IPS DF 6.9 (cell line): ENCODE measurements at regions not wholly inside any gene's neighbourhood (a gene's known extent, or its start where the extent isn't known, plus 50 kb on each side); places are given as distances from the start of the nearest gene placed in this dataset.

Source experiments
- DNase-seq: peaks from one replicate; pipeline ENCODE4 v3.0.0-alpha.2; 2013; ENCODE audit warnings: low read depth, low spot score
- H3K27ac ChIP-seq: one replicate; pipeline ENCODE4 v1.5.1; 2013; ENCODE audit warnings: low read length, control low read depth
- H3K27me3 ChIP-seq: 2 replicates; pipeline ENCODE4 v1.6.1; 2013; ENCODE audit warnings: mild to moderate bottlenecking, low read length; ENCODE audit not compliant: control insufficient read depth, insufficient read depth
- H3K36me3 ChIP-seq: 2 replicates; pipeline ENCODE4 v1.6.1; 2013; ENCODE audit warnings: low read length; ENCODE audit not compliant: control insufficient read depth, insufficient read depth
- H3K4me1 ChIP-seq: 2 replicates; pipeline ENCODE4 v1.6.1; 2013; ENCODE audit warnings: low read length; ENCODE audit not compliant: control insufficient read depth, insufficient read depth
- H3K4me3 ChIP-seq: 2 replicates; pipeline ENCODE4 v1.5.1; 2013; ENCODE audit warnings: mild to moderate bottlenecking, low read length
- H3K9me3 ChIP-seq: 2 replicates; pipeline ENCODE4 v1.6.1; 2013; ENCODE audit warnings: low read length, inconsistent platforms; ENCODE audit not compliant: control insufficient read depth, insufficient read depth
- WGBS: extraction: QIAGEN DNeasy Blood & Tissue Kit; methylation state at CpG from one replicate; pipeline ENCODE4 v1.1.7; 2013; ENCODE audit warnings: mixed read lengths, missing lambda C conversion rate; ENCODE audit not compliant: insufficient read length, insufficient coverage; 5-methylcytosine and 5-hydroxymethylcytosine counted together

DNA sequence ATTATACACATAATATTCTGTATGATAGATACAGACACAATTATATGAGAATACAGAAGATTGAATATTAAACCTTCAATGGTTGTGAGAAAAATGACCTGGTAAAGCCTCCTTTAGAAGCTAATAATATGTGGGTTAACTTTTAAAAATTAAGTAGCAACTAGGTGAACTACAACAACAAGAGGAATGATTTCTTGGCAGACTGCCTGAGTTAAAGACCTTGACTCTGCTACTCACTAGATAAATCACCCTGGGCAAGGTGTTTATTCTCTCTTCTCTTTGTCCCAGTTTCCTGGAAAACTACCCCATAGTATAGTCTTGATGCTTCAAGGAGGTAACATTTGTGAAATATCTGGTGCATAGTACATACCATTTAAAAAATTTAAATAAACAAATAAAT, 519.6 kb upstream of the TENM4 start:
- Histone ChIP-seq H3K4me3 (no peak overlapping the region), H3K4me1 (no peaks in the 10 kb centered on the region), H3K27ac (no peak overlapping the region), H3K36me3 (no peaks in the 10 kb centered on the region), H3K27me3 (no peaks in the 10 kb centered on the region), H3K9me3 (no peaks in the 10 kb centered on the region)
- no peak for DNase-seq

DNA sequence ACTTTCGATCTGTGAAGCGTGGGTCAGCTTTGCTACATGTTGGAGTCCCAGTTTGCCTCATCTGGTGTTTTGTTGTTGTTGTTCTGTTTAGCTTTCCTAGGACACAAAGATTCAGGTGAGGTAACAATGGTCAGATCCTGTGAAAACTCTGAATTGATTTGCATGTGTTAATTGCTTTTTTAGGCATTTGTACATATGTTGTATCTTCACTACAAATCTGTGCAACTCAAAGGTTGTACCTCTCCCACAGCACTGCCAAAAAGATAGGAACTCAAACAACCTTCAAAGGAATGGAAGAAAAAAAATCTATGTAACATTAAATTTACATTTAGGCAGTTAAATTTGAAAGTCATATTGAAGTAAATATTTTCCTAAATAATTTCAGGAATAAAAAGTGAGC, 518.5 kb upstream of the TENM4 start:
- no CpG with 5 or more reads among the region's 2 CpGs for WGBS
- Histone ChIP-seq H3K9me3 (no peaks in the 10 kb centered on the region), H3K27ac (no peak overlapping the region), H3K4me1 (no peaks in the 10 kb centered on the region), H3K4me3 (no peak overlapping the region), H3K36me3 (no peaks in the 10 kb centered on the region), H3K27me3 (no peaks in the 10 kb centered on the region)
- DNase-seq: no peak

DNA sequence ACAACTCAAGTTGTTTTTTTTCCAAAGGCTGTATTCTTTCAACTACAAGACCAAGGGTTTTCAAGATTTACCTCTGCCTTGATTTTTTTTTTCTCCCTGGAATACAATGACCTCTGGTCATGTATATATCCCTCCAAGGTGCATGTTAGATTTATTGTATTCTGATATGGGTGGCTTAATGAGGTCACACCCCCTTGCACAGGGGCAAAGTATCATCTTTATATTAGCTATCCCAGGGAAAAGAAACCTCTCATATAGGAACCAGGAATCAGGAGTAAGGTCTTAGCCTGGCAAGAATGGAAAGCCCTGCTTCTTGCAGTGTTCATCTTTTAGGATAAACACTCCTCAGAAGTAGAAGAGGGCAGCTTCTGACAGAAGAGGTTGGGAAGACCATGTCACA, 516.9 kb upstream of the TENM4 start:
- Histone ChIP-seq H3K9me3 (no peaks in the 10 kb centered on the region), H3K27me3 (no peaks in the 10 kb centered on the region), H3K36me3 (no peaks in the 10 kb centered on the region), H3K4me3 (no peak overlapping the region), H3K27ac (no peak overlapping the region), H3K4me1 (no peaks in the 10 kb centered on the region)
- no peak for DNase-seq

DNA sequence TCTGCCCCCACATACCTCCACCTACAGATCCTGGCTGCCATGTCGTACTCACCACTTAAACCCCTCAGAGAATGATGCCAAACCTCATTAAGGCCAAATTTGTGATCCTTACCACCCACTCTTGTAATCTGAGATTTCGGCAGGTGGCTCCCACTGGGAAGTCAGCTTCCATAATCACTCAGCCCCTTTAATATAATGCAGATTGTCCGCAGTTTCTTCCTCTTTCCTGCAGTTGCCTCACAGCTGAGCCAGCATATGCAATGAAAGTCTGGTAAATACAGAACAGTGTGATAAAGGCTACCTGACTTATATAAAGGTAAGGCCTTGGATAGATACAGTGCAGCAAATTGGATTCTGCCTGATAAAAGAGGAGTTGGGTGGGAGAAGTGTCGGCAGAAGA, 515.2 kb upstream of the TENM4 start:
- no peak for DNase-seq
- WGBS: no CpG with 5 or more reads among the region's 4 CpGs
- H3K27ac ChIP-seq: no peak overlapping the region
- no peaks in the 10 kb centered on the region for H3K27me3 ChIP-seq
- no peaks in the 10 kb centered on the region for H3K36me3 ChIP-seq
- H3K9me3 ChIP-seq: no peaks in the 10 kb centered on the region
- H3K4me3 ChIP-seq: no peak overlapping the region
- H3K4me1 ChIP-seq: no peaks in the 10 kb centered on the region

DNA sequence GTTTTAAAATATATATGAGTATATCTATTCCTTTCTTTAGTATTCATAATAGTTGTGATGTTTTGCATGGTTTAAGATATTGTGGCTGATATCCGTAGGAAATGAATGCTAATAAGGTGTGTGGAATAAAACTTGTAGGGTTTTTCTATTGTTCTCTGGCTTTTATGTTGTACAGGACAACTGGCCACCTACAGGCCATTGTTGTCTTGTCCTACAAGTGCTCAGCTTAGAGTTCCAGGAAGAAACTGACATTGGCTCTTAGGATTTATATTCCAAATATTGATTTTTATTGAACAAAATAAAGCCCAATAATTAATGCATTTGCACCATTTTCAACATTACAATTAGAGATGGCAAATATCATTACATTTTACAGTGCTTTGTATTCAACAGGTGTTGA, 512.8 kb upstream of the TENM4 start:
- no peak for DNase-seq
- Histone ChIP-seq H3K9me3 (no peaks in the 10 kb centered on the region), H3K4me3 (no peak overlapping the region), H3K27ac (no peak overlapping the region), H3K36me3 (no peaks in the 10 kb centered on the region), H3K4me1 (no peaks in the 10 kb centered on the region), H3K27me3 (no peaks in the 10 kb centered on the region)
- no CpG with 5 or more reads among the region's 1 CpG for WGBS

DNA sequence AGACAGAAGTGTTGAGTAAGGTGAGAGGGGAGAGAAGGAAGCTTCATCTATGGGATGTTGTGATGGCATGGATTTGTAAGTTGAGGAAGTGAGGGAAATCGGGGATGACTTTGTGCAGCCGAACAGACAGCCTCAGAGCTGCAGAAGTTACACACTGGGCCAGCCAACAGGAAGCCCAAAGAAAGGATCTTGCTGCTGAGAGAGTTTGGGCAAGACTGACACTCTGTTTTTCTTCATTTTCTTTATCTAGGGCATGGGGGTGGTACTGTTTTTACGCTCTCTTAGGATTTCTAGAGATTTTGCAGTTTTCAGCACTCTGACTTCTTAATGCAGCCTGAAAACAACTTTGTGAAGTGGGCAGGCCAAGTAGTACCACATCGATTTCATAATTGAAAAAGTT, 509.9 kb upstream of the TENM4 start:
- H3K9me3 ChIP-seq: no peaks in the 10 kb centered on the region
- H3K36me3 ChIP-seq: no peaks in the 10 kb centered on the region
- WGBS: no CpG with 5 or more reads among the region's 4 CpGs
- H3K4me1 ChIP-seq: no peaks in the 10 kb centered on the region
- no peak for DNase-seq
- no peak overlapping the region for H3K27ac ChIP-seq
- H3K27me3 ChIP-seq: no peaks in the 10 kb centered on the region
- H3K4me3 ChIP-seq: no peak overlapping the region

DNA sequence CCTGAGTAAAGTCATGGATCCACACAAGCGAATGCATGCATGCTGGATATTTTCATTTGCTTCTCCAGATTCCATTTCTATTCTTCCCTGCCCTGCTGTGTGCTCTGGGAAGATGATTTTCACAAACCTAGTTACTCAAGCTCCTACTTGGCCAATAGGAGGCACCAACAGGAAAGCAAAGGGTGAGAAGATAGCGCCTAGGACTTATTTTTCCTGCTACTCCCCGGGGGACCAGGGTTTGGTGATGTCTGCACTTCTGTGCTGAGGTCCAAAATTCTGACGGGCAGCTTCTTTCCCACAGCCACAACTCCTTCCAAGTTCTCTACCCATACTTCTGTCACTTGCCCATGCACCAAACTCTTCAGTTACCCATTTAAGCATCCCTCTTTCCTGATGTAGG, 509.3 kb upstream of the TENM4 start:
- no CpG with 5 or more reads among the region's 4 CpGs for WGBS
- DNase-seq: no peak
- Histone ChIP-seq H3K4me1 (no peaks in the 10 kb centered on the region), H3K4me3 (no peak overlapping the region), H3K27ac (no peak overlapping the region), H3K36me3 (no peaks in the 10 kb centered on the region), H3K27me3 (no peaks in the 10 kb centered on the region), H3K9me3 (no peaks in the 10 kb centered on the region)

DNA sequence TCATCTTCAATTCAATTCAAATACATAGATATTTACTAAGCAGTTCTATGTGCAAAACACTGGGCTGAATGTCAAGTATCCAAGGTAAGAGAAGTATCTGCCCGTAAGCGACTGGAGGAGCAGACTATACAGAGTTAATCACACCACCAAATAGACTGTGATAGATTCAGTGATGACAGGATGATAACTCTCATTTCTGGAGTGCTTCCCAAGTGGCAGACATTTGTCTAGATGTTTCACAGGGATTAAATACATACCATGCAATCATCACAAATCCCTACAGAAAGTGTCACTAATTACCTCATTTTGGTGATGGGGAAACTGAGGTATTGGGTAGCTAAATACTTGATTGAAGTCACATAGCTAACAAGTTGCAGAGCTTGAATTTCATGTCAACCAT, 508.7 kb upstream of the TENM4 start:
- H3K27me3 ChIP-seq: no peaks in the 10 kb centered on the region
- H3K27ac ChIP-seq: no peak overlapping the region
- no peak for DNase-seq
- no CpG with 5 or more reads among the region's 2 CpGs for WGBS
- no peak overlapping the region for H3K4me3 ChIP-seq
- H3K36me3 ChIP-seq: no peaks in the 10 kb centered on the region
- no peaks in the 10 kb centered on the region for H3K9me3 ChIP-seq
- no peaks in the 10 kb centered on the region for H3K4me1 ChIP-seq

DNA sequence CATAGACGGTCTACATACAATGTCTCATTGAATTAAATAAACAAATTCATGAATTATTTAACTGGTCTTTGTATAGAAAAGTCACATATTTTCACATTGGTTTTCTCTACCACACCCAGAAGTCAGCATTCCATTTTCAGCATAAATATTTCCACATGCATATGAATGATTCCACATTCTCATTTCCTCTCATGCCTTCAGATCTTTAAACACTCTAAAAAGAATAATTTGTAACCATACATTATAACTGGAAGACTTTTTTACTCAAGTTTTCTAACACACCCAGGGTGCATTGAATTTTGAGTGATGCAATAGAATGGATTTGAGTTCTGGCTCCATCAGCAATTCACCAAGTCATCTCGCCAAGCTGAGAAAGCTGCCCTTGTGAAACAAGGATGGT, 501.8 kb upstream of the TENM4 start:
- WGBS: no CpG with 5 or more reads among the region's 2 CpGs
- no peak for DNase-seq

DNA sequence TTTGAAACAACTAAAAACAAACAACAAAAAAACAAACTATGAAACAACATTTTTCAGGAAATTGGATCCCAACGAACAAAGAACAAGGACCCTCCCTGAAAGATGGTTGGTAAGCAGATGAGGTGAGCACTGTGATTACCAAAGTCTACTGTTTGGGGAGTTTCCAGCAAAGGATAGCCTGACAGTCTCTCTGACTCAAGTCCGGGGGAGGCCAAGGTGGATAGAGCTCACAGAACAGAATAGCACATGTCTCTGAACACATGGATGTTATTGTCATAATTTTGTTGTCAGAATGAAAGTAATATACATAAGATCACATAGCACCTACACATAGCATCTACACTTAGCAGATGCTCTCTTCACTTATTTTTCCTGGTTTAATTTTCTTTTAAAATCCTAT, 501.3 kb upstream of the TENM4 start:
- Histone ChIP-seq H3K4me3 (no peak overlapping the region), H3K27me3 (no peaks in the 10 kb centered on the region), H3K36me3 (no peaks in the 10 kb centered on the region), H3K27ac (no peak overlapping the region), H3K9me3 (no peaks in the 10 kb centered on the region), H3K4me1 (no peaks in the 10 kb centered on the region)
- DNase-seq: no peak
- WGBS: no CpG with 5 or more reads among the region's 2 CpGs

More for the DNA sequence above, 501.8 kb upstream of the TENM4 start:
- Histone ChIP-seq H3K36me3 (no peaks in the 10 kb centered on the region), H3K4me3 (no peak overlapping the region), H3K27me3 (no peaks in the 10 kb centered on the region), H3K9me3 (no peaks in the 10 kb centered on the region), H3K27ac (no peak overlapping the region), H3K4me1 (no peaks in the 10 kb centered on the region)

DNA sequence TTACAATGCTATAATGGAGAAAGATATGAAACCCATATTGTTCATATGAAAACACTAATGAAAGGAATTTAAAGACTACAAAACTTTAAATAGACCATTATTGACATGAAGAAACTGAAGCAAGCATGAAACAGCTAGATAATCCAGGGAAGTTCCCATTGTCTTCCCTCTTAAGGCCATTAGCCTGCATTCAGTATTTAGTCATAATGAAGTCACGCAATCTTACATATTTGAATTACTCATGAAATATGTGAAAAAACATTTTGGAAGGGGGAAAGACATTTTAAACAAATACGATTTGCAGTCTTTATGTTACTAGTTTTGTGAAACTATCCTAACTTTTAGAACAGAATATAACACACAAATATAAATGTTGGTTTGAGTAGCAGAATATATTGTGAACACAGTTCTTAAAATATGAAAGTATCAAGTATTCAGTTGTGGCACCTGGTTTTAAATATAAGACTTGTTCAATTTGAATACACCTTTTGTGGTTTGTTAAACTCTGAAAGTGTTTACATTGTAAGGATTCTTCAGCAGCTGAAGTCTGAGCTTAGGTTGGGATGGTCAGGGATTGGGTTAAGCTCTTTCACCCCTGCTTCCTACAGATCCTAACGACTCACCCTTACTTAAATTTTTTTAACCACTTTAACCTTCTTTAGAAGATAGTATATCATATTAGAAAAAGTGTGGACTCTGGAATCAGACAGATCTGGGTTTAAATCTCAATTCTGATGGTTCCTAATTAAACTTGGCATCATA, 500.3 kb upstream of the TENM4 start:
- Histone ChIP-seq H3K27ac (no peak overlapping the region), H3K9me3 (no peaks in the 10 kb centered on the region), H3K4me3 (no peak overlapping the region), H3K27me3 (no peaks in the 10 kb centered on the region), H3K4me1 (no peaks in the 10 kb centered on the region), H3K36me3 (no peaks in the 10 kb centered on the region)
- WGBS: no CpG with 5 or more reads among the region's 3 CpGs
- DNase-seq: no peak
